ENCODE measurements at regions not wholly inside any gene's neighbourhood (a gene's known extent, or its start where the extent isn't known, plus 50 kb on each side); places are given as distances from the start of the nearest gene placed in this dataset.

GRCh38 chr17:77746393-77746792 is 212.1 kb upstream of the TNRC6C start:
- no peak for DNase-seq (ENCODE audit: extremely low read depth, low read depth, low spot score)

GRCh38 chr17:77746896-77747554 is 211.5 kb upstream of the TNRC6C start:
- no peak for DNase-seq (ENCODE audit: extremely low read depth, low read depth, low spot score)

GRCh38 chr17:77748436-77748835 is 210.1 kb upstream of the TNRC6C start:
- no peak for DNase-seq (ENCODE audit: extremely low read depth, low read depth, low spot score)

- no peak for DNase-seq (ENCODE audit: extremely low read depth, low read depth, low spot score)
Measured at GRCh38 chr17:77749321-77749751, 209.2 kb upstream of the TNRC6C start.

- no peak for DNase-seq (ENCODE audit: extremely low read depth, low read depth, low spot score)
Measured at GRCh38 chr17:77749989-77750388, 208.5 kb upstream of the TNRC6C start.

- no peak for DNase-seq (ENCODE audit: extremely low read depth, low read depth, low spot score)
Measured at GRCh38 chr17:77750427-77751043, 208.0 kb upstream of the TNRC6C start.

GRCh38 chr17:77753246-77753645 is 205.3 kb upstream of the TNRC6C start:
- DNase-seq (ENCODE audit: extremely low read depth, low read depth, low spot score), result no peak

- DNase-seq (ENCODE audit: extremely low read depth, low read depth, low spot score), result no peak
Measured at GRCh38 chr17:77753691-77754245, 204.7 kb upstream of the TNRC6C start.

- no peak for DNase-seq (ENCODE audit: extremely low read depth, low read depth, low spot score)
Measured at GRCh38 chr17:77754956-77755355, 203.5 kb upstream of the TNRC6C start.

GRCh38 chr17:77755410-77755963 is 203.0 kb upstream of the TNRC6C start:
- DNase-seq (ENCODE audit: extremely low read depth, low read depth, low spot score), result no peak

GRCh38 chr17:77756028-77756427 is 202.5 kb upstream of the TNRC6C start:
- no peak for DNase-seq (ENCODE audit: extremely low read depth, low read depth, low spot score)

- DNase-seq (ENCODE audit: extremely low read depth, low read depth, low spot score), result no peak
Measured at GRCh38 chr17:77756846-77757560, 201.5 kb upstream of the TNRC6C start.

GRCh38 chr17:77757561-77757898 is 201.0 kb upstream of the TNRC6C start:
- no peak for DNase-seq (ENCODE audit: extremely low read depth, low read depth, low spot score)

- DNase-seq (ENCODE audit: extremely low read depth, low read depth, low spot score), result no peak
Measured at GRCh38 chr17:77763023-77763422, 195.5 kb upstream of the TNRC6C start.

GRCh38 chr17:77763575-77763974 is 194.9 kb upstream of the TNRC6C start:
- no peak for DNase-seq (ENCODE audit: extremely low read depth, low read depth, low spot score)

GRCh38 chr17:77765292-77765691 is 193.2 kb upstream of the TNRC6C start:
- DNase-seq (ENCODE audit: extremely low read depth, low read depth, low spot score), result no peak

GRCh38 chr17:77767148-77767547 is 191.4 kb upstream of the TNRC6C start:
- no peak for DNase-seq (ENCODE audit: extremely low read depth, low read depth, low spot score)

- no peak for DNase-seq (ENCODE audit: extremely low read depth, low read depth, low spot score)
Measured at GRCh38 chr17:77768248-77768852, 190.2 kb upstream of the TNRC6C start.

GRCh38 chr17:77769215-77769614 is 189.3 kb upstream of the TNRC6C start:
- no peak for DNase-seq (ENCODE audit: extremely low read depth, low read depth, low spot score)

GRCh38 chr17:77769762-77770161 is 188.7 kb upstream of the TNRC6C start:
- no peak for DNase-seq (ENCODE audit: extremely low read depth, low read depth, low spot score)

Measured in glomerular endothelial cell (primary cell).